COR-L47 (cell line): ENCODE measurements at regions not wholly inside any gene's neighbourhood (a gene's known extent, or its start where the extent isn't known, plus 50 kb on each side); places are given as distances from the start of the nearest gene placed in this dataset.
"Not testable (repeated sequence)": the region's sequence is repeated elsewhere in the genome, so short reads cannot be mapped to it uniquely, and the experiment has no call there.

Experiments
- DNase-seq: peaks from one replicate; lab custom pipeline; 2025; lab: John Stamatoyannopoulos, UW

DNA sequence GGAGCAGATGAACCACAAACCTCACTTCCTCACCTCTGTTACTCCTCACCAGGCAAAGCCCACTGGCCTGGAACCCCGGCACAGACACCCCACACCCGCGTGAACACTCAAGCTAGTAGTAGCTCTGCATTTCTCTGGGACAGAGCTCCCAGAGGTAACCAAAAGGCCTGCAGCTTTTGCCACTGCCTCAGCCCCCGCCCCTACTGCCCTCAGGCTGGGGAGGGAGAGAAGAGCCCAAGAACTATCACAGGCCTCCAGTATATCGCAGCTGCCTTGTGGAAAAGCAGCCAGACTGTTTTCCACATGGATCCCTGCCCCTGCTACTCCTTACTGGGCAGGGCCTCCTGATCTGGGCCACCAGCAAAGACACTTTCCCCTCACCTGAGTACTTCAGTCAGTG, 728.7 kb upstream of the ACTRT1 start:
- no peak for DNase-seq

DNA sequence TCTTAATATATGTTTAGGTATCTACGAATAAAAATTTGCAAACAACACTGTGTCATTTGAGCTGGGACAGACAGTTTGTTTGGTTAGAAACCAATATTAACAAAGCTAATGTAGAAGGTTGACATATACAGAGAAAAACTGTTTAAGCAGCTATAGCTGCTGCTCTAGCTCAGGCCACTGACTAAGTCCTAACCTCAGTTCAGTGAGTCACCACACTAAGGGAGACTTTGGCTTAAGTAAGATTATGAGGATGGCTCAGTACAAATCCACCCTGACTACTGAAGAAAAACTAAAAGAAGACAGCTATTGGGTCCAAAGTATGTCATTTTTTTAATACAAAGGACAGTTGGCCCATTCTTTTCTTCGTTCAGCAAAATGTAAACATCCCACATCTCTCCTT, 717.3 kb upstream of the ACTRT1 start:
- DNase-seq = no peak

DNA sequence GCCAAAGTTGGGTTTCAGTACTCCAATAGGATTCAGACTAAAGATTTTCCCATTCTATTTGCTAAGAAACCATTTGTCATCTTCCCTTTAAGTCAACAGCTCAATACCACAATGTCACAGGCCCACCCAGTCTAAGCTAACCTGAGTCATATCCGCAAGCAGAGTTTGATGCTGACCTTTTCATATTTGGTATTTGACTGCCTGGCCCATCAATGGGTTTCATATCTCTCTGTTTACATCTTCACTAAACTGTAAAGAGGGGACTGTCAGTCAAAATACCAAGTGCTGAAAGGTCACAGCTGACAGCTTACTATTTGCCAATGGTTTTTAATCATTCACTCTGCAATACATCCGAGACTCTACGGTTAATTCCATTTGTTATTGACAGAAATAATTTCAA, 707.5 kb upstream of the ACTRT1 start:
- no peak for DNase-seq

DNA sequence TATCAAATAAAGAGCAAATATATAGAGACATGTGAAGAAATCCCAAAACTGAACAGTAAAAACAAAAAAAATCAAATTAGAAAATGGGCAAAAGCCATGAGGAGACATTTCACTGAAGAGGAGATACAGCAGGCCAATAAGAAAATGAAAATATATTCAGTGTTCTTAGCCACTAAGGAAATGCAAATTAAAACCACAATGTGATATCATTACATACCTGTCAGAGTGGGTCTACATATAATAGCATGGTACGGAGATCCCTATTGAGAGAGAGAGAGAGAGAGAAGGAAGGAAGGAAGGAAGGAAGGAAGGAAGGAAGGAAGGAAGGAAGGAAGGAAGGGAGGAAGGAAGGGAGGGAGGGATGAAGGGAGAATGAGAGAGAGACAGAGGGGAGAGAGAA, 707.0 kb upstream of the ACTRT1 start:
- no peak for DNase-seq

DNA sequence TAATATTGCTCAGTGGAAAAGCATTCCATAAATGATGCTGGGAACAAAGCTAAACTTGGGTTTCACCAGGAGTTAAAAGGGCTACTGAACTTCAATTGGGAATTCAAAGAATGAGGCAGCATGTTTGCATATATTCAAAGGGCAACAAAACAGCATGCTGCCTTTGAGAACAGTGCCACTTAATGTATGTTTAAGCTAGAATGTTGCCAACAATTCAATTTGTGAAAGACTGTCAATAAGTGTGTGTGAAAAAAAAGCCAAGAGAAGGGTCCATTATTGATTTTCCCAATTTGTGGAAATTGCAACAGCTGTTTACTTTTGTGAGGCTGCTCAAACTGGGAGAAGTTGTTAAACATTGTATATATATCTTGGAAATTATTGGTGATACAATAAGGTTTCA, 701.9 kb upstream of the ACTRT1 start:
- DNase-seq = peak; percentile 48

DNA sequence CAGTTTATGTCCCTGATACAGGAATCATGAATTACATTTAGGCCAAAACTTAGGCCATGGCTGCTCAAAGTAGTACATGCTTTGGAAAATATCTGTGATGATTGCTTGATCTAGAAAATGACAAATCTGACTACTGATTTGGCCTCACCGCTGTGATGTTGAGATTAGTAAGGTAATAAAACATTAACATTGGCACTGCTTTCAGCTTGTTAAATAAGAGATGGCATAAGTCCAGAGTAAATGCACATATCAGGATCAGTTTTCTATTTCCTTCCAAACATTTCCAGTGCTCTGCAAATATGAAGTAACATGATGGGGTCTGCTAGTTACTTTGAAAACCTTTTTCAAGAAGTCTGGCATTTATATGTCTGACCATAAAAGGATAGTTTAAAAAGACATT, 687.3 kb upstream of the ACTRT1 start:
- no peak for DNase-seq

DNA sequence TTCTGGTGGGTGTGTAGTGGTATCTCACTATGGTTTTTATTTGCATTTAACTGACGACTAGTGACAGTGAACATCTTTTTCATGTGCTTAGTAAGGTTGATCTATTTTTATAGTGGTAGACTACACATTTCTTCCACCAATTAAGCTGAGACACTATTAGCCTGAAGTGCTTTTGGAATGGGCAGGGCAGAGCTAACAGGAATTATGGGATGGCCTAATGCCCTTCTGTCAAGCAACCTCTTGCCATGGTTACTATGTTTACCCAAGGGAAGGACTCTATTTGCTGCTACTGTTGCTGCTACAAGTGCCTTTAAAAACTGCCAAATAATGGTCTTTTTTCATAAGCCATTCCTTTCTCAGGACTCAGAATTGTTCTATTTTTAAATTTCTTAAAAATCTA, 676.7 kb upstream of the ACTRT1 start:
- peak; percentile 7 for DNase-seq

DNA sequence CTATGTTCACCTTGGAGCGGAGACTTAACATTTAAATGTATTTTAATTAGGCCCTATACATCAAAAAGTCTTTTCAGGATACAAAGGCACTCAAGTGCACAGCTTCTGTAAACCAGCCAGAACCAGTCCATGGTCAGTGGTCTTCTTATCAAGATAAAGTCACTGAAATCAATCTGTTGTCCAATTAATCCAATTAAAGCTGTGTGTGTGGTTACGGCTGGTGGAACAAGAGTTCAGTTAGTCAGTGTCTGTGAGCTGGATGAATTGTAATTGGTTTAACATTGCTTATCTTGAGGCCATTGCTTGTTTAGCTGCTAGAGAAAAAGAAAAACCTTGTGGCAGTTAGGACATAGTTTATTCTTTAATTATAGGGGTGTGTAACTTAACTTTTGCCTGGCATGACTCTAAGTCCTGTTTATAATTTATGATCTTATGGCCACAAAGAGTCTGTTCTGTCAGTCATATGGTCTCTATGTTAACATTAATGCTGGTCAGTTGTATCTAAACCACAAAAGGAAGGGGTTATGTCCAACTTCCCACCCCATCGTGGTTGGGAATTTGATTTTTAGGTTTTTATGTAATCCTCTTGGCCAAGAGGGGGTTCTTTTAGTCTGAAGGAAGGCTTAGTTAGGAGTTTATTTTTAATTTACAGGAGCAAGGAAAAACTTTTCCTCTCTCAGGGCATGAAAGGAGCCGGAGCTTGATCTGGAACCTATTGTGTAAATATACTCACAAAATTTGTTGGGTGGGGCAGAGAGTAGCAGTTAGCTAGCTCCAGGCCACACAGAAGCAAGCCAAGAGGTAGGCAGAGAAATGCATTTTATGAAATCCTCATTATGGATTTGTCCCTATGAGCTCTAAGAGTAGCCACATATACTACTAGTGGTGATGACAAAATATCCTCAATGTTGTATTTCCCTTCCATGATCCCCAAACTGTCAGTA, 665.7 kb upstream of the ACTRT1 start:
- DNase-seq = no peak

DNA sequence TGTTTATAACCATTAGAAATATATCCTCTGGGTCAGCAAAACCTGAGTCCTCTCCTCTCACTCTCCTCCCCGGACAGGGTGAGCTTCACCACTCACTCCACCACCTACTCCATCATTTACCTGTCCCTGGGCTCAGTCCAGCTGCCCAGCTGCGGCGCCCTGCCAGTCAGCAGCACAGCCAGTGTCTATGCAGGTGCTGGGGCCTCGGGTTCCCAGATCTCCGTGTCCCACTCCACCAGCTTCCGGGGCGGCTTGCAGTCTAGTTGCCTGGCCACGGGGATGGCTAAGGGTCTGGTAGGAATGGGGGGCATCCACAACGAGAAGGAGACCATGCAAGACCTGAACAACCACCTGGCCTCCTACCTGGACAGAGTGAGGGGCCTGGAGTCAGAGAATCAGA, 662.2 kb upstream of the ACTRT1 start:
- DNase-seq = no peak

DNA sequence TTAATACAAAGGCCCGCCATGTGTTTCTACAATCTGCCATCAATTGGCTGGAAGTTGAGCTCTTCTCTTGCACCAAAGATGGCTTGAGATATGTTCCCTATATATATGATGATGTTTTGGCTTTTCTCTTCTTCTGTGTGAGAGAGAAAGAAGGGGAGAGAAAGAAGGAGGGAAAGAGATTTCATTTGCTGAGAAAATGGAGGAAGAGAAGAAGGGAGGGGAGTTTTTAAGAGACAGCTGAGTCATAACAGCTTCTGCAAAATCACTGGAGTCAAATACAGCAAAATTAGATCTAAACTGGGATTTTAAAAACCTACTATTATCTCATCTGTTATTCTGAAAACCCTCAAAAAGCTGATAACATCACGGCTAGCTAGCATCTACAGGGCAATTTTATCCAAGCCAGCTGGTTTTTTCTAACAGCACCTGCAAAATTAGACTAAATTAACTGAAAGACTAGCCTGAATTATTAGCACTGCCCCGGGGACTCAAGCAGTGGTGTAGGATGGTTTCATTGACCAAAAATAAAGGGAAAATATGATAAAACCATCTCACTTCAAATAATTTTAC, 647.6 kb upstream of the ACTRT1 start:
- no peak for DNase-seq

DNA sequence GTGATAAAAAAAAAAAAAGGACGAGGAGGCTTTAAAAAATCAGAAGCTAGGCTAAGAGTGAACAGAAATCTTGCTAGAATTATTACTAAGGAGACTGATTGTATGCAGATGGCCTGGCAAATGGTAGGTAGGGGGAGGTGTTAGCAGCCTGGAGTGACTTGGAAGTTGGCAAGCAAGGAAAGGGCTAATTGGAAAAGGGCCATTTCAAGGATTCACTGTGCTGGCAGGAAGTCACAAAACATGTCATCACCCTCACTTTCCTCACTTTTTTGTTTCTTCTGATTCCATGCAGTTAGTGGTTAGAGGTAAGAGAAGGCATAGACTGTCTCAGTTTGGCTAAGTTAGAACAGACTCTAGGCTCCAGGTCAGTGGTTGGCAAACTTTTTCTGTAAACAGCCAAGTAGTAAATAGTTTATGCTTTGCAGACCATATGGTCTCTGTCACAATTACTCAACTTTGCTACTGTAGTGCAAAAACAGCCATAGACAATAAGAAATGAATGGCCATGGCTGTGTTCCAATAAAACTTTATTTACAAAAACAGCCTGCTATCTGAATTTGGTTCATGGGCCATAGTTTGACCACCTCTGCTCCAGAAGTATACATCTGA, 646.5 kb upstream of the ACTRT1 start:
- no peak for DNase-seq

DNA sequence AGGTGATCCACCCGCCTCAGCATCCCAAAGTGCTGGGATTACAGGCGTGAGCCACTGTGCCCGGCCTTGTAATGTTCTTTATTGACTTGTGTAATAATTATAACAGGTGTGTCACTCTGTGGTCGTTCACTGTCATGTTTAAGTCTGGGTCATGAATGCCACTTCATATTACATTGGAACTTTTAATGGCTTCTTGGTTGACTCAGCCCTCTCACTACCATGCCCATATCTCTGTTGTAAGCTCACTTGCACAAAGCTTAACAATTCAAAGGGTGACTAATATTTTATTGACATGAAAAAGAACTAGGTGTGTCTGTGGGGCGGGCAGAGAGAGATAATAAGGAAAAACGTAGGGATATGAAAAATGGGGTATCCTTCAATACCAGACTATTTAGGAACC, 639.7 kb upstream of the ACTRT1 start:
- no peak for DNase-seq

DNA sequence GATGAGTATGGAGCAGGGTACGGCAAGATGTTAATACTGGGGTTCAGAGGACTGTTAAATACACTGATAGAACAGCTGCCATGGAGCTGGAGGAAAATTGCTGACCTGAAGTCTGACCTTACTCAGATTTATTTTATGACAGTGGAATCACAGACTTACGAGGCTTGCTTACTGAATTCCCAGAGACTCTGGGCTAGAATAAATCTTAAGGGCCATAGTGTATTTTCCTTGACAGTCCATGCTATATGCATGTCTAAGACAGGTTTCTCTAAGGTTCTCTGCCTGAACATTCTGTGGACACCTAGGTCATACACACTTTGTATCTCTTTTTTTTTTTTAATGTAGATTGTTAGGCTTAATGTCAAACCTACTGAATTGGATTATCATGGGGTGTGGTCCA, 633.2 kb upstream of the ACTRT1 start:
- DNase-seq = no peak

DNA sequence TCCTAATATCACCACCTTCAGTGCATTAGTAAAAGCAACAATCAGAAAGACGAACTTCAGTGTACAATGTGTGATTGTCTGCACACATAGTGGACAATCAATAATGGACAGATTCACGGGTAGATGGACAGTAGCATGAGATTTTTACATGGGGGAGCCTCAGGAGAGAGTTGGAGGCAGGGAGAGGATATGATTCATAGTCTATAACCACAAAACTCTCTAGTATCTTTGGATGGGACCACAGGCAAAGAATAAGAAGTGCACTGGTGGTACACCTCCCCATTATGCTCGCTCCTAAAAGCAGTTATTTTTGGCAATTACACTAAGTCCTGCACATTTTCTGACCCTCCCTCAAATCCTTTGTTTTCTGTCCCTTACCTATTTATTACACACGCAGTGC, 624.4 kb upstream of the ACTRT1 start:
- no peak for DNase-seq

DNA sequence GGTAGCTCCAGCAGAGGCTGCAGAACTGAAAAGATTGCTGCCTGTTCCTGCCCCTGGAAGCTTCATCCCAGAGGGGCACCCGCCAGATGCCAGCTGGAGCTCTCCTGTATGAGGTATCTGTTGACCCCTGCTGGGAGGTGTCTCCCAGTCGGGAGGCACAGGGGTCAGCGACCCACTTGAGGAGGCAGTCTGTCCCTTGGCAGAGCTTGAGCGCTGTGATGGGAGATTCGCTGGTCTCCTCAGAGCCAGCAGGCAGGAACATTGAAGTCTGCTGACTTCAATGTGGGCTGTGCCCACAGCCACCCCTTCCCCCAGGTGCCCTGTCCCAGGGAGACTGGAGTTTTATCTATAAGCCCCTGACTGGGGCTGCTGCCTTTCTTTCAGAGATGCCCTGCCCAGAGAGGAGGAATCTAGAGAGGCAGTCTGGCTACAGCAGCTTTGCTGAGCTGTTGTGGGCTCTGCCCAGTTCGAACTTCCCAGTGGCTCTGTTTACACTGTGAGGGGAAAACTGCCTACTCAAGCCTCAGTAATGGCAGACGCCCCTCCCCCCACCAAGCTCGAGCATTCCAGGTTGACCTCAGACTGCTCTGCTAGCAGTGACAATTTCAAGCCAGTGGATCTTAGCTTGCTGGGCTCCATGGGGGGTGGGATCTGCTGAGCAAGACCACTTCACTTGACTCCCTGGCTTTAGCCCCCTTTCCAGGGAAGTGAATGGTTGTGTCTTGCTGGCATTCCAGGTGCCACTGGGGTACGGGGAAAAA, 622.3 kb upstream of the ACTRT1 start:
- DNase-seq = not testable (repeated sequence)

DNA sequence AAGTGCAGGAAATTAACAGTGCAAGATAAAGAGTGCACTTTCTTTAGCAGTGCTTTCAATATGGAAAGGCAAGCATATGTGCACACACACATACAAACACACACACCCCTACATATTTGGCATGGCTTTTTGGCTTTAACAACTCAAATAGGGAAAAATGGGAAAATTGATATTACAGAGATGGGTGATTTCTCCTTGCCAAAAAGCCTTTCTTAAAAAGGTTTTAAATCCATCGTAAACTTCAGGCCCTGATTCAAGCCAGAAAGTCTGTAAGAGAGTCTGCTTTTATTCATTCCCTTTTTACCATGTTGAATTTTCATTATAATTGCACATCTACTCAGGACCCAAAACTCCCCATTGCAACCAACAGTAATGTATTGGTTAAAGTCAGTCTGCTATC, 612.0 kb upstream of the ACTRT1 start:
- DNase-seq = no peak

DNA sequence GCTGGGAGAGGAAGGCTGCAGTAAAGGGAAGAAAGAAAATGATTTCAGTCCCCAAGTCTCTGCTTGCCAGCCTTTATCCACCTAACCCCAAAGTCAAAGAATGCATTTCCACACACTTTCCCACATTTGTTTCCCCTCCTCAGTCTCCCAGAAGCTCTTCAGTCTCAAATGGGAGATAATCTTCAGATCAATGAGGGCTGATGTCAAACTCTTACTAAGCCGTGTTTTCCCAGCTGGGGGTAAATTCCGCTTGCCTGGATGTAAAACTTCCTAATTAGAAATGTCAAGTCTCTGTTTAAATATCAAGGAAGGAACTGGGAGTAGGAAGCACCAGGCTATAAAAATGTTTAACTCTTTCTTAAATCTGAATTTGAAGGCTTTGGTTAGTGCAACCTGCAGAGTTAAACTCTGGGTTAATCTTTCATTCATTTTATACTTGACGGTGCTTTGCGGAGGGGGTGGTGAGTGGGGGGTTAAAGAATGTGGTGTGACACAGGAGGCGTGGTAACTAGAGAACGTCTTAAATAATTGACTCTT, 601.4 kb upstream of the ACTRT1 start:
- DNase-seq = no peak

DNA sequence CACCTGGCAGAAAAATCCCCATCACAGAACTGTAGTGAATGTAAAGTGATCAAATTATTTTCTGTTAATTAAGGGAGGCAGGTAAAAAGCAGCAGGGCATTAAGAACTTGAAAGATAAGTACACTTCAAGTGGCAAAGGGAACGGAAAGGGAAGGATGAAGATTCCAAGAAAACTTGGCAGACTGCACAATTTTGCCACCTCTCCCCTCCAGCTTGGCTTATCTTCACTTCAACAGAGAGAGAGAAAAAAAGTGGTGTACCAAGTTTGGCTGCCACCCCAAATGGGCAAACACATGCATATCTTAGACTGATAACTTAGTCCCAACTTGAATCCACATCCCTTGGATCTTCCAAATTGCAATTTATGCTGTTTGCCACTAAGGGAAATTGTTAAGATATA, 598.1 kb upstream of the ACTRT1 start:
- no peak for DNase-seq

DNA sequence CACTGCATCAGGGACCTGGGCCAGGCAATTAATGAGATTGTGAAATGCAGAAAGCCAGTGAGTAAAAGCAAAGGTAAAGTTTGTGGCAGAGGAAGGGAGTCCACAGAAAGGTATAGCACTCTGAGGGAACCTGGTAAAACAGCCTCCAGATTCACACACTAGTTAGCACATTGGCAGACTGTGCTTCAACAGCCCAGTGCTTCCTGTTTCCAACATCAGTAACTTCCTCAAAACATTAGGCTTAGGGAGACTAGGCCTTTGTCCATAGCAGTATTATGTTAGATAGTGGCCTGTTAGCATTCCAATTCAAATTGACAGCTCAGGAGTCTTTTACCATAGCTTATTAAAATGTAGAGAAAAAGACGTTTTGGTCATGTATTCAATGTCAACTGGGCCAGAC, 582.6 kb upstream of the ACTRT1 start:
- no peak for DNase-seq

DNA sequence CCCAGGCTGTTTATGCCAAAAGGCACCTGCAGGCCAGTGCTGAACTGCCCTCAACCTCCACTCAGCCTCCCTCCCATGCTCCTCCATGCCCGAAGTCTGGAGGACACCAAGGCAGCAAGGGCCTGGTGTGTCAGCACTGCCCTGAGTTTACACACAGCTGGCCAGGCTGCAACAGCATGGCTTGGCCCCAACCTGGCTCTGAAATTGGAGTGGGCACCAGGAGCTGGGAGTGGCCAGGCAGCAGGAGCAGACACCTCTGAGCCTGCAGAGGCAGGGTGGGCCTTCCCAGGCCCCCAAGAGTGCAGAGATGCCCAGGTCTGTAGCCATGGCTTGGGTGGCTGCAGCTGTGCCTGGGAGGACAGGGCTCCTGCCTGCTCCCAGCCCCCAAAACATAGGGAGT, 571.2 kb upstream of the ACTRT1 start:
- no peak for DNase-seq

DNA sequence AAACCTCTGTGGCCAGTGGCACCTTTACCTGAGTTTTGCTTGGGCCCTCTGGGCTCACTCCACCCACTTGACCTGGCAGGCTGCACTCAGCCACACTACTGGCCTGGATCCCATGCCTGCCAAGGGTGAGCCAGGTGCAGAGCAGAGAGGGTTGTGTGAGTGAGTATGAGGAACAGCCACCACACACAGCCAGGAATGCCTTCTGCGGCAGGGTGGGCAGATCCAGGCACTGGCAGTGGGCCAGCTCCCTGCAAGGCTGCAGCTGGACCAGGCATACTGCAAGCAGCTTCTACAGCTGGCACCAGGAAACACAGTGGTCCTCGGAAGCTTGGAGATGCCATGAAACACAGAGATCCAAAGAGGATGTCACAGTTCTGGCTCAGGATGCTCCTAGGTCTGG, 570.1 kb upstream of the ACTRT1 start:
- no peak for DNase-seq

DNA sequence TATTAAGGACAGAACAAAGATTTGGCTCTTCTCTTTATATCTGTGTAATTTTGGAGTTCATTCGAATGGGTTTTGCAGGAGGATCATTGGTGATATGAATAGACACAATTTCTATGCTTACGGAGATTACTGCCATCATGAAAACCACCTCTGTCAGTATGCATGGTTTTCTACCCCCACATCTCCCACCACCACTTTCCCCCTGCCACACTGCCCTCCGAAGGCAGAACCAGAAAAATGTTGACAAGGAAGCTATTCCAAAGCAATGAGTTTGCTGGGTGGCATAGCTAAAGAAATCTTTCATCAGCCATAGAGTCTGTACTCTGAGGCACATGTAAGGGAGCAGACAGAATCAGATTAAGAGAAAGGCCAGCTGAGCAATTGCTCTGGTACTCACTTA, 567.3 kb upstream of the ACTRT1 start:
- no peak for DNase-seq
